H9 (cell line): ENCODE measurements at regions not wholly inside any gene's neighbourhood (a gene's known extent, or its start where the extent isn't known, plus 50 kb on each side); places are given as distances from the start of the nearest gene placed in this dataset.

ENCODE experiments used
- DNase-seq: peaks from one replicate; pipeline ENCODE4 v3.0.0-alpha.2; 2017
- H2AFZ ChIP-seq: one replicate; pipeline ENCODE4 v1.6.1; 2013; ENCODE audit warnings: mild to moderate bottlenecking, low read length, control low read depth, moderate library complexity
- H2AK5ac ChIP-seq: 2 replicates; pipeline ENCODE4 v1.6.1; 2013; ENCODE audit warnings: low read length, control low read depth, mixed read lengths; ENCODE audit not compliant: insufficient read length
- H2BK120ac ChIP-seq: one replicate; pipeline ENCODE4 v1.6.1; 2013; ENCODE audit warnings: low read depth, mild to moderate bottlenecking, low read length, control low read depth, inconsistent platforms; ENCODE audit not compliant: poor library complexity, severe bottlenecking
- H2BK12ac ChIP-seq: 2 replicates; pipeline ENCODE4 v1.6.1; 2013; ENCODE audit warnings: low read length, control low read depth, mixed read lengths, low read depth; ENCODE audit not compliant: insufficient read length
- H2BK15ac ChIP-seq: 2 replicates; pipeline ENCODE4 v1.6.1; 2013; ENCODE audit warnings: low read depth, low read length, control low read depth
- H2BK20ac ChIP-seq: one replicate; pipeline ENCODE4 v1.6.1; 2013; ENCODE audit warnings: low read depth, mild to moderate bottlenecking, low read length, control low read depth, inconsistent platforms; ENCODE audit not compliant: poor library complexity, severe bottlenecking
- H2BK5ac ChIP-seq: 2 replicates; pipeline ENCODE4 v1.6.1; 2013; ENCODE audit warnings: low read length, control low read depth, mixed read lengths; ENCODE audit not compliant: insufficient read length
- H3K14ac ChIP-seq: 2 replicates; pipeline ENCODE4 v1.6.1; 2013; ENCODE audit warnings: low read length, control low read depth; ENCODE audit not compliant: insufficient read depth
- H3K18ac ChIP-seq: 2 replicates; pipeline ENCODE4 v1.6.1; 2013; ENCODE audit warnings: low read depth, mild to moderate bottlenecking, mixed read lengths, low read length, control low read depth; ENCODE audit not compliant: insufficient read length
- H3K23ac ChIP-seq: 2 replicates; pipeline ENCODE4 v1.6.1; 2013; ENCODE audit warnings: low read length, control low read depth, mixed read lengths, low read depth; ENCODE audit not compliant: insufficient read length
- H3K23me2 ChIP-seq: 2 replicates; pipeline ENCODE4 v1.6.1; 2013; ENCODE audit warnings: low read depth, mild to moderate bottlenecking, mixed read lengths, low read length, control low read depth; ENCODE audit not compliant: insufficient read length, poor library complexity, severe bottlenecking
- H3K27ac ChIP-seq: 2 replicates; pipeline ENCODE4 v1.5.1; 2013; ENCODE audit warnings: low read length, control low read depth, mixed read lengths, low read depth; ENCODE audit not compliant: insufficient read length
- H3K27me3 ChIP-seq: 2 replicates; pipeline ENCODE4 v1.6.1; 2013; ENCODE audit warnings: low read length, control low read depth, inconsistent platforms; ENCODE audit not compliant: insufficient read depth
- H3K4ac ChIP-seq: 2 replicates; pipeline ENCODE4 v1.6.1; 2013; ENCODE audit warnings: low read depth, mild to moderate bottlenecking, control low read depth, inconsistent platforms, low read length, moderate library complexity
- H3K4me1 ChIP-seq: 2 replicates; pipeline ENCODE4 v1.6.1; 2013; ENCODE audit warnings: low read length, control low read depth, inconsistent platforms; ENCODE audit not compliant: insufficient read depth
- H3K4me2 ChIP-seq: 2 replicates; pipeline ENCODE4 v1.6.1; 2013; ENCODE audit warnings: low read length, control low read depth, mixed read lengths; ENCODE audit not compliant: insufficient read length, insufficient read depth
- H3K56ac ChIP-seq: 2 replicates; pipeline ENCODE4 v1.6.1; 2013; ENCODE audit warnings: low read depth, mild to moderate bottlenecking, mixed read lengths, low read length, control low read depth; ENCODE audit not compliant: insufficient read length
- H3K79me1 ChIP-seq: 2 replicates; pipeline ENCODE4 v1.6.1; 2013; ENCODE audit warnings: low read depth, mild to moderate bottlenecking, moderate library complexity, low read length, control low read depth, inconsistent platforms; ENCODE audit not compliant: insufficient read depth, poor library complexity, severe bottlenecking
- H3K79me2 ChIP-seq: 2 replicates; pipeline ENCODE4 v1.6.1; 2013; ENCODE audit warnings: low read length, control low read depth, inconsistent platforms; ENCODE audit not compliant: insufficient read depth
- H3K9ac ChIP-seq: 2 replicates; pipeline ENCODE4 v1.6.1; 2013; ENCODE audit warnings: low read length, control low read depth, mixed read lengths; ENCODE audit not compliant: insufficient read length; ENCODE audit errors: extremely low read depth
- H3K9me3 ChIP-seq: one replicate; pipeline ENCODE4 v1.6.1; 2013; ENCODE audit warnings: low read depth, low read length, inconsistent platforms; ENCODE audit not compliant: control insufficient read depth
- H3T11ph ChIP-seq: one replicate; pipeline ENCODE4 v1.6.1; 2013; ENCODE audit warnings: mild to moderate bottlenecking, low read length, control low read depth, inconsistent platforms
- H4K20me1 ChIP-seq: one replicate; pipeline ENCODE4 v1.6.1; 2013; ENCODE audit not compliant: control insufficient read depth, insufficient read length, insufficient read depth
- H4K5ac ChIP-seq: 2 replicates; pipeline ENCODE4 v1.6.1; 2013; ENCODE audit warnings: low read depth, mild to moderate bottlenecking, mixed read lengths, low read length, control low read depth; ENCODE audit not compliant: insufficient read length
- H4K8ac ChIP-seq: replicated peaks from 2 replicates; pipeline ENCODE4 v1.6.1; 2013; ENCODE audit warnings: low read length, control low read depth, mixed read lengths, low read depth; ENCODE audit not compliant: insufficient read length
- H4K91ac ChIP-seq: 2 replicates; pipeline ENCODE4 v1.6.1; 2013; ENCODE audit warnings: low read depth, mild to moderate bottlenecking, moderate library complexity, mixed read lengths, low read length, control low read depth; ENCODE audit not compliant: insufficient read length
- H3K27ac Mint-ChIP-seq, 3 experiments: 2 replicates in 2 of 3; 3 replicates in 1 of 3; pipeline ENCODE4 v1.8.0; 2020 to 2021; ENCODE audit warnings: mixed read lengths in 3 of 3, mild to moderate bottlenecking in 1 of 3, moderate library complexity in 1 of 3
- H3K27me3 Mint-ChIP-seq: 2 replicates; pipeline ENCODE4 v1.8.0; 2021; ENCODE audit warnings: low read depth, mild to moderate bottlenecking, moderate library complexity, mixed read lengths
- H3K36me3 Mint-ChIP-seq, 3 experiments: 2 replicates in 2 of 3; 3 replicates in 1 of 3; pipeline ENCODE4 v1.8.0; 2020 to 2021; ENCODE audit warnings: low read depth in 3 of 3, mixed read lengths in 3 of 3; ENCODE audit not compliant: insufficient read depth in 1 of 3
- H3K4me1 Mint-ChIP-seq, 2 experiments: 2 replicates each; pipeline ENCODE4 v1.8.0; 2020; ENCODE audit warnings: mixed read lengths in 2 of 2
- H3K4me3 Mint-ChIP-seq, 2 experiments: 2 replicates in 1 of 2; 3 replicates in 1 of 2; pipeline ENCODE4 v1.8.0; 2020 to 2021; ENCODE audit warnings: mild to moderate bottlenecking in 2 of 2, mixed read lengths in 2 of 2, moderate library complexity in 1 of 2
- H3K9me3 Mint-ChIP-seq, 2 experiments: 2 replicates in 1 of 2; 3 replicates in 1 of 2; pipeline ENCODE4 v1.8.0; 2020; ENCODE audit warnings: mild to moderate bottlenecking in 2 of 2, mixed read lengths in 2 of 2, moderate library complexity in 1 of 2
- CTCF ChIP-seq: fragments of 200-600 bp; sonication (generic); conservative IDR thresholded peaks from 3 replicates; pipeline ENCODE4 v1.8.0; 2021; ENCODE audit warnings: antibody characterized with exemption, mild to moderate bottlenecking
- WGBS: extraction: QIAGEN DNeasy Blood & Tissue Kit; methylation state at CpG from one replicate; pipeline ENCODE4 v1.1.7; 2013; ENCODE audit warnings: missing lambda C conversion rate, low lambda C conversion rate, mixed read lengths; ENCODE audit not compliant: insufficient read length; ENCODE audit errors: extremely low coverage; 5-methylcytosine and 5-hydroxymethylcytosine counted together

- H3K23me2 ChIP-seq: no peaks in the 10 kb centered on the region
- no peak overlapping the region for H3K14ac ChIP-seq
- H2BK20ac ChIP-seq: no peak overlapping the region
- TF ChIP-seq CTCF: no peak
- H4K91ac ChIP-seq: no peak overlapping the region
- H4K5ac ChIP-seq: no peak overlapping the region
- no peaks in the 10 kb centered on the region for H3K9me3 Mint-ChIP-seq
- no peaks in the 10 kb centered on the region for H3K4me1 ChIP-seq
- no peak overlapping the region for H3K27ac ChIP-seq
- H3K4me3 Mint-ChIP-seq: no peak overlapping the region
- no peak overlapping the region for H2BK5ac ChIP-seq
- H2AK5ac ChIP-seq: no peak overlapping the region
- no peak overlapping the region for H2BK120ac ChIP-seq
- no peak overlapping the region for H3K4me2 ChIP-seq
- H4K20me1 ChIP-seq: no peaks in the 10 kb centered on the region
- no peaks in the 10 kb centered on the region for H3K27me3 ChIP-seq
- no peak overlapping the region for H3K23ac ChIP-seq
- no peak overlapping the region for H2AFZ ChIP-seq
- no peak overlapping the region; a peak in 1 of 7 replicates for H3K27ac Mint-ChIP-seq
- H3K79me1 ChIP-seq: no peaks in the 10 kb centered on the region
- H3K56ac ChIP-seq: no peak overlapping the region
- H3K79me2 ChIP-seq: no peaks in the 10 kb centered on the region
- H3K4ac ChIP-seq: no peak overlapping the region
- no peak overlapping the region for H3T11ph ChIP-seq
- H3K36me3 Mint-ChIP-seq: no peaks in the 10 kb centered on the region
- WGBS: no CpG with 5 or more reads among the region's 1 CpG
- no peak overlapping the region for H2BK15ac ChIP-seq
- no peak overlapping the region for H4K8ac ChIP-seq
- peaks cover 0 to 13% of the 10 kb centered on the region in 2 experiments; a peak in 2 of 4 replicates for H3K4me1 Mint-ChIP-seq
- no peaks in the 10 kb centered on the region for H3K27me3 Mint-ChIP-seq
- H3K9me3 ChIP-seq: no peaks in the 10 kb centered on the region
- no peak for DNase-seq
- no peak overlapping the region for H3K18ac ChIP-seq
- H2BK12ac ChIP-seq: no peak overlapping the region
- H3K9ac ChIP-seq: no peak overlapping the region
Measured at GRCh38 chr3:168436245-168436724, 340.6 kb upstream of the GOLIM4 start.
